Ascending aorta (tissue), 2 donors: ENCODE measurements at regions not wholly inside any gene's neighbourhood (a gene's known extent, or its start where the extent isn't known, plus 50 kb on each side); places are given as distances from the start of the nearest gene placed in this dataset.

Experiments used
- DNase-seq, 2 donors: peaks; one replicate each; pipeline ENCODE4 v3.0.0-alpha.2; 2019; ENCODE audit warnings: low spot score in 2 of 2
- H3K27ac ChIP-seq, 2 donors: fragments of 200-600 bp; sonication (generic); one replicate each; pipeline ENCODE4 v1.5.1; 2016 to 2017; ENCODE audit warnings: mild to moderate bottlenecking in 1 of 2
- H3K27me3 ChIP-seq: fragments of 200-600 bp; sonication (generic); one replicate; pipeline ENCODE4 v1.5.1; 2017
- H3K36me3 ChIP-seq, 2 donors: fragments of 200-600 bp; sonication (generic); one replicate each; pipeline ENCODE4 v1.5.1; 2016
- H3K4me1 ChIP-seq, 2 donors: fragments of 200-600 bp; sonication (generic); one replicate each; pipeline ENCODE4 v1.5.1; 2016 to 2017; ENCODE audit warnings: mild to moderate bottlenecking in 1 of 2
- H3K4me3 ChIP-seq, 2 donors: fragments of 200-600 bp; sonication (generic); one replicate each; pipeline ENCODE4 v1.5.1; 2016 to 2017; ENCODE audit warnings: mild to moderate bottlenecking in 1 of 2
- H3K9me3 ChIP-seq, 2 donors: fragments of 200-600 bp; sonication (generic); one replicate each; pipeline ENCODE4 v1.5.1; 2016
- CTCF ChIP-seq, 3 experiments: fragments of 200-600 bp in 2 of 3; fragments of 450-650 bp in 1 of 3; sonication (generic) in 2 of 3; IDR thresholded peaks; one replicate each; pipeline ENCODE4 v1.5.1; 2016 to 2019; ENCODE audit warnings: antibody characterized with exemption in 3 of 3, mild to moderate bottlenecking in 1 of 3, moderate library complexity in 1 of 3
- intact Hi-C: fragments of 100-400 bp; cut with DNase I; formaldehyde crosslinking; loops from one replicate; pipeline ENCODE4 v1.15.1; 2023

DNA sequence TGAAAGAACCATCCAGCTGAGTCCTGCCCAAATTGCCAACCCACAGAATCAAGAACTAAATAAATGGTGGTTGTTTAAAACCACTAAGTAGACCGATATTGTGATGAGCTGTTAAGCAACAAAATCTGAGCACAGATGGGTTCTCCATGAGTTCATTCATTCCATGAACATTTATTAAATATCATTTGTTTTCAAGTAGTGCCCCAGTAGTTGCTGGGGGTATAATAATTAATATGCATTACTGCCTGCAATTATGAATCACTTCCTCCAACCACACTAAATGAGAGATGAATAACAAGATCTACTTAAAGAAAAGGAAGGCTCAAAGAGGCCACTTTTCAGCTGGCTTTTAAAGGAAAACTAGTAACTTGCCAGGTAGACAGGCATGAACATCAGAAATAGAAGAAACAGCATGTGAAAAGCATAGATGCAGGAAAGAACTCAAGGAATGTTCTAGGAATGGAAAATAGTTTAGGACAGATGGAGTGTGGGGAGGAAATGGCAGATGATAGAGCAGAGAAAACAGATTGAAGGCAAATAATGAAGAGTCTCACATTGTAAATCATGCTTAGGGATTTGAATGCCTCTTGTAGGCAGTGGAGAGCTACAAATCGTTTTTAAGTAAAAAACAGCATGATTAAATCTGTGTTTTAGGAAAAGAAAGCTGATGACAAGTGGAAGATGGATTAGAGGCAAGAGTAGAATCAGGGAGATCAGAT, 641.7 kb upstream of the DIPK2B start:
- H3K27me3 ChIP-seq: no peaks in the 10 kb centered on the region
- no peaks in the 10 kb centered on the region for H3K4me1 ChIP-seq
- intact Hi-C loops: no loop called here
- no peaks in the 10 kb centered on the region for H3K36me3 ChIP-seq
- DNase-seq: no peak
- no peaks in the 10 kb centered on the region for H3K9me3 ChIP-seq
- no peak overlapping the region for H3K4me3 ChIP-seq
- no peak overlapping the region for H3K27ac ChIP-seq
- TF ChIP-seq CTCF (IDR thresholded peaks at IDR 0.05): no peak

DNA sequence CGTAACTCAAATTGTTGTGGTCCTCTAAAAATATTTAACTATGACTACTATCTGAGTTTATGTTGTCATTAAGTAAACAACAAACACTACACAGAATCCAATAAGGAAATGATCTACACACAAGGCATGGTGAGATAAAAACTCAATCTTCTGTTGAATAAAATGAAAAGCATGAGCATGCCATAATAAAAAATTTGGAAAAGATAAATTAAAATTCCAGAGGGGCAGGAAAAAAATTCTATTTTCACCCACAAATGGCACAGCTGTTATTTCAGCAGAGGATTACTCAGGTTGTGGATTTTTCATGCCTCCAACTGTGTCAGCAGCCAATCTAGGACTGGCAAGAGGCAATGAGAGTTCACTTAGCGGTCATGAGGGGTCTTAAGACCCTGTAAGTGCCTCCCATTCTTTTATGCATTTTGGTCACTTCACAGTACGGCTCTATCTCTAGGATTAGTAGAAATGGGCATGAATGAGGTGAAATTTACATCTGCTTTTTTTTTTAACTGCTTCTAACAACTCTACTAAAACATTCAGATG, 639.8 kb upstream of the DIPK2B start:
- no peaks in the 10 kb centered on the region for H3K36me3 ChIP-seq
- no peaks in the 10 kb centered on the region for H3K9me3 ChIP-seq
- intact Hi-C loops: no loop called here
- no peak overlapping the region for H3K4me3 ChIP-seq
- H3K27ac ChIP-seq: no peak overlapping the region
- no peaks in the 10 kb centered on the region for H3K27me3 ChIP-seq
- no peak for DNase-seq
- no peak for TF ChIP-seq CTCF (IDR thresholded peaks at IDR 0.05)
- no peaks in the 10 kb centered on the region for H3K4me1 ChIP-seq

GRCh38 chrX:45830343-45830742, 629.7 kb upstream of the DIPK2B start:
- H3K27ac ChIP-seq: no peak overlapping the region
- TF ChIP-seq CTCF (IDR thresholded peaks at IDR 0.05): no peak
- intact Hi-C loops: no loop called here
- DNase-seq: no peak
- no peaks in the 10 kb centered on the region for H3K27me3 ChIP-seq
- no peaks in the 10 kb centered on the region for H3K9me3 ChIP-seq
- no peaks in the 10 kb centered on the region for H3K4me1 ChIP-seq
- H3K36me3 ChIP-seq: no peaks in the 10 kb centered on the region
- no peak overlapping the region for H3K4me3 ChIP-seq

DNA sequence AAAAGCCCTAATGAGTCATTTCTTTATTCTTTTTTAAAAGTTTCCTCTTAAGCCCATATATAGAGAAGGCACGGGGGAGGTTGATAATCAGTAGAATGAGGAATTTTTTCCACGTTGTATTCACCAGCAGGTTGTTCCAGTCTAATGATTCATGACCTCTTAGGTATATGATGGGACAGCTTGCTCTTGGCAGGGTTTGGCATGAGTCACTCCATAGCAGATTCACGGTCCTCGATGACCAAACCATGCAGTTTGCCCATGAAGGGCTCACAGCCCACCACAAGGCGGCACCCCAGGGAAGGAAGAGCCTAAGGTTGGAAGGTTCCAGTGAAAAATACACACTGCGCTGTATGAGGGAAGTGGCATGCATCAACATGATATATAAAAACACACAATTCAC, 623.8 kb upstream of the DIPK2B start:
- H3K36me3 ChIP-seq: no peaks in the 10 kb centered on the region
- peak; percentile 39 to 85 for DNase-seq
- H3K4me1 ChIP-seq: no peaks in the 10 kb centered on the region
- TF ChIP-seq CTCF (IDR thresholded peaks at IDR 0.05): peak; percentile 24 to 48 (median 42)
- no peaks in the 10 kb centered on the region for H3K27me3 ChIP-seq
- H3K9me3 ChIP-seq: no peaks in the 10 kb centered on the region
- intact Hi-C loops: no loop called here
- H3K4me3 ChIP-seq: no peak overlapping the region
- peak overlapping the region in 1 of 2 donors; percentile 14 for H3K27ac ChIP-seq

- TF ChIP-seq CTCF (IDR thresholded peaks at IDR 0.05): no peak
- Histone ChIP-seq H3K27ac (no peak overlapping the region), H3K4me1 (no peaks in the 10 kb centered on the region), H3K9me3 (no peaks in the 10 kb centered on the region), H3K36me3 (no peaks in the 10 kb centered on the region), H3K27me3 (no peaks in the 10 kb centered on the region), H3K4me3 (no peak overlapping the region)
- no peak for DNase-seq
- intact Hi-C loops: no loop called here
These were observed 622.9 kb upstream of the DIPK2B start for GRCh38 chrX:45823536-45823935.
